Adrenal gland (tissue), 9 donors: ENCODE measurements at regions not wholly inside any gene's neighbourhood (a gene's known extent, or its start where the extent isn't known, plus 50 kb on each side); places are given as distances from the start of the nearest gene placed in this dataset.

Experiments used
- DNase-seq, 7 donors: peaks; one replicate each; pipeline ENCODE4 v3.0.0-alpha.2; 2019 to 2020
- H3K27ac ChIP-seq, 5 donors: fragments of 200-600 bp; sonication (generic) in 4 of 5; 1 replicate in 3 of 5; 2 replicates in 2 of 5; pipeline versions ENCODE4 v1.5.1 to v1.8.0; 2016 to 2020; ENCODE audit warnings: mild to moderate bottlenecking in 1 of 5
- H3K27me3 ChIP-seq: fragments of 200-600 bp; 2 replicates; pipeline ENCODE4 v1.8.0; 2021
- H3K36me3 ChIP-seq, 2 donors: fragments of 200-600 bp; replicated peaks in 1 of 2; 1 replicate in 1 of 2; 2 replicates in 1 of 2; pipeline versions ENCODE4 v1.5.1 to v1.8.0; 2018 to 2022
- H3K4me1 ChIP-seq, 2 donors: fragments of 200-600 bp; replicated peaks in 1 of 2; 1 replicate in 1 of 2; 2 replicates in 1 of 2; pipeline versions ENCODE4 v1.5.1 to v1.8.0; 2018 to 2021
- H3K4me3 ChIP-seq, 4 donors: fragments of 200-600 bp; sonication (generic) in 3 of 4; one replicate each; pipeline ENCODE4 v1.5.1; 2016 to 2018
- H3K9me3 ChIP-seq, 3 donors: fragments of 200-600 bp; sonication (generic) in 1 of 3; replicated peaks in 1 of 3; 1 replicate in 2 of 3; 2 replicates in 1 of 3; pipeline versions ENCODE4 v1.5.1 to v1.8.0; 2016 to 2021
- CTCF ChIP-seq, 6 experiments: fragments of 450-650 bp in 4 of 6; fragments of 200-600 bp in 2 of 6; sonication (generic) in 1 of 6; IDR thresholded peaks; 1 replicate in 5 of 6; 2 replicates in 1 of 6; pipeline versions ENCODE4 v1.5.1 to v1.8.0; 2016 to 2021; ENCODE audit warnings: antibody characterized with exemption in 6 of 6, mild to moderate bottlenecking in 2 of 6, moderate library complexity in 1 of 6
- POLR2A ChIP-seq, 2 donors: fragments of 450-650 bp; IDR thresholded peaks; one replicate each; pipeline ENCODE4 v1.6.1; 2017; ENCODE audit warnings: antibody characterized with exemption in 2 of 2, mild to moderate bottlenecking in 2 of 2, moderate library complexity in 1 of 2
- WGBS, 4 donors: extraction: QIAGEN DNeasy Blood & Tissue Kit in 2 of 4; methylation state at CpG; one replicate each; pipeline versions ENCODE4 v1.1.5 to v1.1.7; 2013 to 2017; 5-methylcytosine and 5-hydroxymethylcytosine counted together
- intact Hi-C, 2 donors: fragments of 100-400 bp; cut with DNase I; formaldehyde crosslinking; loops; one replicate each; pipeline versions ENCODE4 v1.14.1 to v1.15.0; 2022 to 2023
- donor health status: healthy with polysubstance abuse.
- donor health status: Bipolar disorder and iron deficiency.
- donor health status: DM: yes; HTN: yes; CAD: no.
- donor health status: DM: no; HTN: no; CAD: no.
- donor health status: DM: no; HTN: no; CAD: no.

- Histone ChIP-seq H3K4me3 (no peak overlapping the region), H3K36me3 (no peaks in the 10 kb centered on the region), H3K4me1 (no peaks in the 10 kb centered on the region), H3K9me3 (no peaks in the 10 kb centered on the region), H3K27me3 (no peaks in the 10 kb centered on the region), H3K27ac (no peak overlapping the region)
- WGBS, 4 donors: 32 to 45% (median 37%) methylated on average over 6 of the region's 6 CpGs
- intact Hi-C loops: no loop called here
- no peak for DNase-seq
- no peak for TF ChIP-seq POLR2A (IDR thresholded peaks at IDR 0.05)
- no peak for TF ChIP-seq CTCF (IDR thresholded peaks at IDR 0.05)
Measured at GRCh38 chr9:73872701-73873100, 624.4 kb upstream of the RORB start.

GRCh38 chr9:73880101-73880500 lies 617.0 kb upstream of the RORB start:
- WGBS, 4 donors: 57 to 65% (median 61%) methylated on average over 3 of the region's 3 CpGs
- Histone ChIP-seq H3K4me3 (no peak overlapping the region), H3K9me3 (no peaks in the 10 kb centered on the region), H3K27me3 (no peaks in the 10 kb centered on the region), H3K27ac (no peak overlapping the region), H3K36me3 (no peaks in the 10 kb centered on the region), H3K4me1 (no peaks in the 10 kb centered on the region)
- intact Hi-C loops: no loop called here
- no peak for DNase-seq
- TF ChIP-seq POLR2A (IDR thresholded peaks at IDR 0.05): no peak
- TF ChIP-seq CTCF (IDR thresholded peaks at IDR 0.05): no peak

GRCh38 chr9:73889023-73889422 lies 608.1 kb upstream of the RORB start:
- no peak for DNase-seq
- Histone ChIP-seq H3K27me3 (no peaks in the 10 kb centered on the region), H3K9me3 (no peaks in the 10 kb centered on the region), H3K36me3 (no peaks in the 10 kb centered on the region), H3K4me3 (no peak overlapping the region), H3K27ac (no peak overlapping the region), H3K4me1 (no peaks in the 10 kb centered on the region)
- 77 to 87% (median 82%) methylated on average over 2 of the region's 2 CpGs for WGBS, 4 donors
- TF ChIP-seq CTCF (IDR thresholded peaks at IDR 0.05) (no peak), POLR2A (IDR thresholded peaks at IDR 0.05) (no peak)
- intact Hi-C loops: no loop called here

- H3K4me3 ChIP-seq: no peak overlapping the region
- intact Hi-C loops: no loop called here
- H3K9me3 ChIP-seq: no peaks in the 10 kb centered on the region
- TF ChIP-seq CTCF (IDR thresholded peaks at IDR 0.05): no peak
- TF ChIP-seq POLR2A (IDR thresholded peaks at IDR 0.05): no peak
- H3K27me3 ChIP-seq: no peaks in the 10 kb centered on the region
- no peaks in the 10 kb centered on the region for H3K4me1 ChIP-seq
- no peaks in the 10 kb centered on the region for H3K36me3 ChIP-seq
- no peak overlapping the region for H3K27ac ChIP-seq
- no peak for DNase-seq
Measured at GRCh38 chr9:73890685-73891277, 606.4 kb upstream of the RORB start.
